ENCODE measurements at regions not wholly inside any gene's neighbourhood (a gene's known extent, or its start where the extent isn't known, plus 50 kb on each side); places are given as distances from the start of the nearest gene placed in this dataset.

DNA sequence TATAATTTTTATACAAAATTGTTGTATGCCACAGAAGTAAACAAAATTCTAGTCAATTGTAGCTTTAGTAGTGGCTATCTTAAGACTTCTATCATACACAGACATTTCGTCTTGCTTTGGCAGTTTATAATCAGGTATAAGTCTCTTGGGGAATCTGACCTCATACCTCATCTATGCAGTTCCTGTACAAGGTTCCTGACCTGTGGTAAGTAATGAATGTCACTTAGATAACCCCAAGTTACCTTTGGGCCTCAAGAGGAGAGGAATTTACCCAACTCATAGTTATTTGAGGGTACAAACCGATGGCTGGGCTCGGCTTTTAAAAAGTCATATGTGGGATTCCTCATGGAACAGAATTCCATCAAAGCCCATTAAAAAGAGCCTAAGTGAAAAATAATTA lies 58.8 kb upstream of the UNC93A start:
- TF ChIP-seq POLR2A (IDR thresholded peaks at IDR 0.05) (no peak), POLR2AphosphoS5 (IDR thresholded peaks at IDR 0.05) (no peak), EP300 (IDR thresholded peaks at IDR 0.05; ENCODE audit: low read depth) (no peak)
- TF ChIP-seq, protein P1, sequence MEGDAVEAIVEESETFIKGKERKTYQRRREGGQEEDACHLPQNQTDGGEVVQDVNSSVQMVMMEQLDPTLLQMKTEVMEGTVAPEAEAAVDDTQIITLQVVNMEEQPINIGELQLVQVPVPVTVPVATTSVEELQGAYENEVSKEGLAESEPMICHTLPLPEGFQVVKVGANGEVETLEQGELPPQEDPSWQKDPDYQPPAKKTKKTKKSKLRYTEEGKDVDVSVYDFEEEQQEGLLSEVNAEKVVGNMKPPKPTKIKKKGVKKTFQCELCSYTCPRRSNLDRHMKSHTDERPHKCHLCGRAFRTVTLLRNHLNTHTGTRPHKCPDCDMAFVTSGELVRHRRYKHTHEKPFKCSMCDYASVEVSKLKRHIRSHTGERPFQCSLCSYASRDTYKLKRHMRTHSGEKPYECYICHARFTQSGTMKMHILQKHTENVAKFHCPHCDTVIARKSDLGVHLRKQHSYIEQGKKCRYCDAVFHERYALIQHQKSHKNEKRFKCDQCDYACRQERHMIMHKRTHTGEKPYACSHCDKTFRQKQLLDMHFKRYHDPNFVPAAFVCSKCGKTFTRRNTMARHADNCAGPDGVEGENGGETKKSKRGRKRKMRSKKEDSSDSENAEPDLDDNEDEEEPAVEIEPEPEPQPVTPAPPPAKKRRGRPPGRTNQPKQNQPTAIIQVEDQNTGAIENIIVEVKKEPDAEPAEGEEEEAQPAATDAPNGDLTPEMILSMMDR (IDR thresholded peaks at IDR 0.05): no peak

Data from transverse colon (tissue), 4 donors.